Heart left ventricle (tissue), 13 donors: ENCODE measurements at regions not wholly inside any gene's neighbourhood (a gene's known extent, or its start where the extent isn't known, plus 50 kb on each side); places are given as distances from the start of the nearest gene placed in this dataset.

Experiments used
- CTCF ChIP-seq, 12 donors: fragments of 200-600 bp; sonication (generic) in 4 of 12; IDR thresholded peaks; one replicate each; pipeline versions ENCODE4 v1.5.0 to v1.8.0; 2018 to 2022; ENCODE audit warnings: antibody characterized with exemption in 12 of 12, mild to moderate bottlenecking in 5 of 12
- POLR2A ChIP-seq, 2 donors: fragments of 450-650 bp; IDR thresholded peaks; one replicate each; pipeline ENCODE4 v1.6.1; 2017; ENCODE audit warnings: antibody characterized with exemption in 2 of 2, mild to moderate bottlenecking in 2 of 2, moderate library complexity in 2 of 2
- donor health status: ischemic (EF 13 %, LVEDD 7.1; RV severe dilation, severe dysfunction).
- donor health status: DM: no; HTN: yes; CAD: no.
- donor health status: DM: no; HTN: no; CAD: no.
- donor health status: ischemic (EF 25% LVEDD 6.9; RV normal size, moderate dysfunction).
- donor health status: ischemic (EF 25% LVEDD 5.7; RV mildly dilated, moderate dysfunction).
- donor health status: ischemic (EF 35%, LVEDD 5.7; RV mildly dilated, moderate dysfunction).
- donor health status: nonischemic (EF 11% LVEDD 7.7; RV severe dilation, severe dysfunction).
- donor health status: DM: yes; HTN: yes; CAD: no.
- donor health status: PGD.
- donor health status: ischemic (EF 29% LVEDD 5.4; RV normal size, mild dysfunction).
- donor health status: nonischemic (EF 23%, LVEDD 6.1; RV moderate dilation, normal function).

GRCh38 chr2:67829470-67829869 lies 233.3 kb downstream of the C1D start:
- TF ChIP-seq POLR2A (IDR thresholded peaks at IDR 0.05) (no peak), CTCF (IDR thresholded peaks at IDR 0.05) (no peak)
